Left kidney (tissue), 1 donor: ENCODE measurements at regions not wholly inside any gene's neighbourhood (a gene's known extent, or its start where the extent isn't known, plus 50 kb on each side); places are given as distances from the start of the nearest gene placed in this dataset.
A peak's percentile ranks its signal among the peaks of the same experiment; 100 is the strongest.
"Not testable (repeated sequence)": the region's sequence is repeated elsewhere in the genome, so short reads cannot be mapped to it uniquely, and the experiment has no call there.

Experiments
- DNase-seq: peaks from one replicate; pipeline ENCODE4 v3.0.0-alpha.2; 2013

- no peak for DNase-seq
Measured at GRCh38 chr2:220705678-220706077, 866.4 kb downstream of the EPHA4 start.

GRCh38 chr2:220707261-220707660 is 864.8 kb downstream of the EPHA4 start:
- no peak for DNase-seq

GRCh38 chr2:220708366-220708765 is 863.7 kb downstream of the EPHA4 start:
- DNase-seq, result no peak

- no peak for DNase-seq
Measured at GRCh38 chr2:220717283-220717682, 854.8 kb downstream of the EPHA4 start.

GRCh38 chr2:220736778-220737177 is 835.3 kb downstream of the EPHA4 start:
- DNase-seq, result no peak

- no peak for DNase-seq
Measured at GRCh38 chr2:220743203-220743602, 828.9 kb downstream of the EPHA4 start.

GRCh38 chr2:220744861-220745260 is 827.2 kb downstream of the EPHA4 start:
- no peak for DNase-seq

GRCh38 chr2:220745682-220746081 is 826.4 kb downstream of the EPHA4 start:
- DNase-seq, result no peak

- DNase-seq, result no peak
Measured at GRCh38 chr2:220747736-220748135, 824.4 kb downstream of the EPHA4 start.

- no peak for DNase-seq
Measured at GRCh38 chr2:220748875-220749479, 823.1 kb downstream of the EPHA4 start.

GRCh38 chr2:220753486-220753885 is 818.6 kb downstream of the EPHA4 start:
- DNase-seq, result no peak

GRCh38 chr2:220756653-220757052 is 815.5 kb downstream of the EPHA4 start:
- no peak for DNase-seq

GRCh38 chr2:220758376-220758775 is 813.7 kb downstream of the EPHA4 start:
- DNase-seq, result not testable (repeated sequence)

GRCh38 chr2:220764171-220764570 is 807.9 kb downstream of the EPHA4 start:
- DNase-seq, result no peak

- DNase-seq, result no peak
Measured at GRCh38 chr2:220767591-220768255, 804.4 kb downstream of the EPHA4 start.

GRCh38 chr2:220775856-220776488 is 796.1 kb downstream of the EPHA4 start:
- no peak for DNase-seq

GRCh38 chr2:220779076-220779475 is 793.0 kb downstream of the EPHA4 start:
- DNase-seq, result not testable (repeated sequence)

- no peak for DNase-seq
Measured at GRCh38 chr2:220779511-220779910, 792.6 kb downstream of the EPHA4 start.

GRCh38 chr2:220779931-220780330 is 792.2 kb downstream of the EPHA4 start:
- no peak for DNase-seq

GRCh38 chr2:220781622-220782241 is 790.4 kb downstream of the EPHA4 start:
- no peak for DNase-seq

GRCh38 chr2:220782609-220783113 is 789.4 kb downstream of the EPHA4 start:
- DNase-seq, result no peak

GRCh38 chr2:220783671-220784070 is 788.4 kb downstream of the EPHA4 start:
- DNase-seq, result no peak

- DNase-seq, result peak; percentile 14
Measured at GRCh38 chr2:220785178-220785577, 786.9 kb downstream of the EPHA4 start.
